ENCODE measurements at regions not wholly inside any gene's neighbourhood (a gene's known extent, or its start where the extent isn't known, plus 50 kb on each side); places are given as distances from the start of the nearest gene placed in this dataset.
"Not testable (repeated sequence)": the region's sequence is repeated elsewhere in the genome, so short reads cannot be mapped to it uniquely, and the experiment has no call there.

GRCh38 chr10:53331460-53331859 lies 558.9 kb upstream of the MBL2 start:
- DNase-seq (ENCODE audit: unreplicated experiment): no peak
- intact Hi-C loops (cut with micrococcal nuclease): no loop called here
- ChIA-PET CTCF (interaction anchor here (0.5 to 0.7 kb wide), 3 partner anchors 90 to 1168 kb away, joined by 3 to 4 read pairs (median 3); no protein-coding TSS in a partner anchor), POLR2A (no interaction called here)
- Mint-ChIP-seq H3K9me3 (ENCODE audit: unreplicated experiment) (peaks cover 7% of the 10 kb centered on the region), H3K27ac (ENCODE audit: low read depth, unreplicated experiment) (no peak overlapping the region), H3K36me3 (ENCODE audit: insufficient read depth, unreplicated experiment) (no peaks in the 10 kb centered on the region), H3K4me1 (ENCODE audit: insufficient read depth, unreplicated experiment) (no peaks in the 10 kb centered on the region), H3K4me3 (ENCODE audit: unreplicated experiment) (no peak overlapping the region), H3K27me3 (ENCODE audit: insufficient read depth, unreplicated experiment) (no peaks in the 10 kb centered on the region)
- BruUV-seq (replicated peaks): no TSS peak
- TF ChIP-seq CTCF (IDR thresholded peaks at IDR 0.05; ENCODE audit: unreplicated experiment): no peak

- H3K36me3 Mint-ChIP-seq (ENCODE audit: insufficient read depth, unreplicated experiment); BruUV-seq (replicated peaks); DNase-seq (ENCODE audit: unreplicated experiment); H3K4me3 Mint-ChIP-seq (ENCODE audit: unreplicated experiment); H3K4me1 Mint-ChIP-seq (ENCODE audit: insufficient read depth, unreplicated experiment); H3K27me3 Mint-ChIP-seq (ENCODE audit: insufficient read depth, unreplicated experiment); intact Hi-C loops (cut with micrococcal nuclease); H3K9me3 Mint-ChIP-seq (ENCODE audit: unreplicated experiment); H3K27ac Mint-ChIP-seq (ENCODE audit: low read depth, unreplicated experiment): not testable (repeated sequence)
- CTCF ChIA-PET: interaction anchor here (0.6 kb wide), 1 partner anchor 508 kb away, joined by 3 read pairs; no protein-coding TSS in a partner anchor
- POLR2A ChIA-PET: interaction anchor here (0.6 to 0.7 kb wide), 2 partner anchors 119 to 699 kb away, joined by 3 to 4 read pairs; no protein-coding TSS in a partner anchor
Observed at GRCh38 chr10:53326401-53327305, 554.1 kb upstream of the MBL2 start.

GRCh38 chr10:53325066-53325465 lies 552.5 kb upstream of the MBL2 start:
- peaks cover 7% of the 10 kb centered on the region for H3K4me1 Mint-ChIP-seq (ENCODE audit: insufficient read depth, unreplicated experiment)
- H3K27me3 Mint-ChIP-seq (ENCODE audit: insufficient read depth, unreplicated experiment): no peaks in the 10 kb centered on the region
- BruUV-seq (replicated peaks): no TSS peak
- CTCF ChIA-PET: interaction anchor here (0.9 kb wide), 1 partner anchor 9 kb away, joined by 5 read pairs; no protein-coding TSS in a partner anchor
- no peaks in the 10 kb centered on the region for H3K36me3 Mint-ChIP-seq (ENCODE audit: insufficient read depth, unreplicated experiment)
- no peaks in the 10 kb centered on the region for H3K9me3 Mint-ChIP-seq (ENCODE audit: unreplicated experiment)
- intact Hi-C loops (cut with micrococcal nuclease): no loop called here
- H3K27ac Mint-ChIP-seq (ENCODE audit: low read depth, unreplicated experiment): peak overlapping the region; percentile 5
- POLR2A ChIA-PET: no interaction called here
- H3K4me3 Mint-ChIP-seq (ENCODE audit: unreplicated experiment): no peak overlapping the region
- no peak for TF ChIP-seq CTCF (IDR thresholded peaks at IDR 0.05; ENCODE audit: unreplicated experiment)
- peak; percentile 41 for DNase-seq (ENCODE audit: unreplicated experiment)

GRCh38 chr10:53315709-53316108 lies 543.1 kb upstream of the MBL2 start:
- ChIA-PET CTCF (interaction anchor here (0.6 to 1.2 kb wide), 11 partner anchors 10 to 571 kb away, joined by 3 to 6 read pairs (median 3); no protein-coding TSS in a partner anchor), POLR2A (interaction anchor here (0.6 to 1.0 kb wide), 2 partner anchors 9 to 432 kb away, joined by 3 read pairs; no protein-coding TSS in a partner anchor)
- peak; percentile 18 for DNase-seq (ENCODE audit: unreplicated experiment)
- intact Hi-C loops (cut with micrococcal nuclease): loop anchor here (1.0 to 10.0 kb wide), 6 partner anchors 283 to 682 kb away; no protein-coding TSS in a partner anchor
- no peaks in the 10 kb centered on the region for H3K27me3 Mint-ChIP-seq (ENCODE audit: insufficient read depth, unreplicated experiment)
- TF ChIP-seq CTCF (IDR thresholded peaks at IDR 0.05; ENCODE audit: unreplicated experiment): peak; percentile 21
- H3K27ac Mint-ChIP-seq (ENCODE audit: low read depth, unreplicated experiment): no peak overlapping the region
- no TSS peak for BruUV-seq (replicated peaks)
- no peak overlapping the region for H3K4me3 Mint-ChIP-seq (ENCODE audit: unreplicated experiment)
- no peaks in the 10 kb centered on the region for H3K9me3 Mint-ChIP-seq (ENCODE audit: unreplicated experiment)
- peaks cover 6% of the 10 kb centered on the region for H3K4me1 Mint-ChIP-seq (ENCODE audit: insufficient read depth, unreplicated experiment)
- H3K36me3 Mint-ChIP-seq (ENCODE audit: insufficient read depth, unreplicated experiment): no peaks in the 10 kb centered on the region
